ENCODE measurements at regions not wholly inside any gene's neighbourhood (a gene's known extent, or its start where the extent isn't known, plus 50 kb on each side); places are given as distances from the start of the nearest gene placed in this dataset.

DNA sequence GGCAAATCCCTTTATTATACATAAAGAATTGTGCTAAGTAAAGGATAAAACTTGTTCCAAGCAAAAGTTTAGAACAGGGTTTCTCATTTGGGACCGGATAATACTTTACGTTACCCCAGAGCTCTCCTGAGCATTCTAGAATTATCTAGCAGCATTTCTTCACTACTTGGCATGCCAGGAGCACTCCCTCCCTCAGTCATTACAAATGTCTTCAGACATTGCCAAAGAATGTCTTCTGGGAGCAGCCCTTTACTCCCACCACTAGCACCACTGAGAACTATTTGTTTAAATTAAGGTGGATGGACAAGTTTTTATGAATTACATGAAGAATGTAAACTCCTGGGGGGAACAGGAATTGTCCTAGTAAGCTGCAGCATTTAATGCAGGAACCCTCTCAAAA lies 516.4 kb downstream of the GBE1 start:
- TF ChIP-seq, protein P1, sequence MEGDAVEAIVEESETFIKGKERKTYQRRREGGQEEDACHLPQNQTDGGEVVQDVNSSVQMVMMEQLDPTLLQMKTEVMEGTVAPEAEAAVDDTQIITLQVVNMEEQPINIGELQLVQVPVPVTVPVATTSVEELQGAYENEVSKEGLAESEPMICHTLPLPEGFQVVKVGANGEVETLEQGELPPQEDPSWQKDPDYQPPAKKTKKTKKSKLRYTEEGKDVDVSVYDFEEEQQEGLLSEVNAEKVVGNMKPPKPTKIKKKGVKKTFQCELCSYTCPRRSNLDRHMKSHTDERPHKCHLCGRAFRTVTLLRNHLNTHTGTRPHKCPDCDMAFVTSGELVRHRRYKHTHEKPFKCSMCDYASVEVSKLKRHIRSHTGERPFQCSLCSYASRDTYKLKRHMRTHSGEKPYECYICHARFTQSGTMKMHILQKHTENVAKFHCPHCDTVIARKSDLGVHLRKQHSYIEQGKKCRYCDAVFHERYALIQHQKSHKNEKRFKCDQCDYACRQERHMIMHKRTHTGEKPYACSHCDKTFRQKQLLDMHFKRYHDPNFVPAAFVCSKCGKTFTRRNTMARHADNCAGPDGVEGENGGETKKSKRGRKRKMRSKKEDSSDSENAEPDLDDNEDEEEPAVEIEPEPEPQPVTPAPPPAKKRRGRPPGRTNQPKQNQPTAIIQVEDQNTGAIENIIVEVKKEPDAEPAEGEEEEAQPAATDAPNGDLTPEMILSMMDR (IDR thresholded peaks at IDR 0.05): no peak
- TF ChIP-seq POLR2A (IDR thresholded peaks at IDR 0.05): no peak

All from heart left ventricle (tissue), 13 donors.